ENCODE measurements at regions not wholly inside any gene's neighbourhood (a gene's known extent, or its start where the extent isn't known, plus 50 kb on each side); places are given as distances from the start of the nearest gene placed in this dataset.

- DNase-seq = no peak
Measured at GRCh38 chr1:34618381-34618780, 136.5 kb upstream of the GJB5 start.

GRCh38 chr1:34619256-34619655, 135.6 kb upstream of the GJB5 start:
- no peak for DNase-seq

- no peak for DNase-seq
Measured at GRCh38 chr1:34621916-34622315, 132.9 kb upstream of the GJB5 start.

DNA sequence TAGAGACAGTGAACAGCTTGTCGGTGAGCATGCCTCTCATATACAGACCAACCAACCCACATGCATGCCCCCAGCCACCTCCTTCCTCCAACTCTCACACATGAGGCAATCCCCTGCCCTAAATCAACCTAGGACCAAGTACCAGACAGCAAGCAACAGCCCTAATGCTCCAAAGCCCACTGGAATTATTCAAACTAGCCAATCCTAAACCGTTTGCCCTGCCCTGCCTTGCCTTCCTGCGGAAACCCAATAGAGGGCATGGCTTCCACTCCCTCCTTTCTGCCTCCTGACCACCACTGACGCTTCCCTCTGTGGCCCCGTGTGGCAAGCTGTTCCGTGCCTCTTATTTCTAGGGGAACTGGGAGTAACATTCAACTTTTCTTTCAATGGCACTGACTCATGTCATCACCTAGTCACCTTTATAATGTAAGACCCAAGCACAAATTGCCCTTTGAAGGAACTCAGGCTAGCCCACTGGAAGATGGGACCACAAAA, 129.3 kb upstream of the GJB5 start:
- no peak for DNase-seq

DNA sequence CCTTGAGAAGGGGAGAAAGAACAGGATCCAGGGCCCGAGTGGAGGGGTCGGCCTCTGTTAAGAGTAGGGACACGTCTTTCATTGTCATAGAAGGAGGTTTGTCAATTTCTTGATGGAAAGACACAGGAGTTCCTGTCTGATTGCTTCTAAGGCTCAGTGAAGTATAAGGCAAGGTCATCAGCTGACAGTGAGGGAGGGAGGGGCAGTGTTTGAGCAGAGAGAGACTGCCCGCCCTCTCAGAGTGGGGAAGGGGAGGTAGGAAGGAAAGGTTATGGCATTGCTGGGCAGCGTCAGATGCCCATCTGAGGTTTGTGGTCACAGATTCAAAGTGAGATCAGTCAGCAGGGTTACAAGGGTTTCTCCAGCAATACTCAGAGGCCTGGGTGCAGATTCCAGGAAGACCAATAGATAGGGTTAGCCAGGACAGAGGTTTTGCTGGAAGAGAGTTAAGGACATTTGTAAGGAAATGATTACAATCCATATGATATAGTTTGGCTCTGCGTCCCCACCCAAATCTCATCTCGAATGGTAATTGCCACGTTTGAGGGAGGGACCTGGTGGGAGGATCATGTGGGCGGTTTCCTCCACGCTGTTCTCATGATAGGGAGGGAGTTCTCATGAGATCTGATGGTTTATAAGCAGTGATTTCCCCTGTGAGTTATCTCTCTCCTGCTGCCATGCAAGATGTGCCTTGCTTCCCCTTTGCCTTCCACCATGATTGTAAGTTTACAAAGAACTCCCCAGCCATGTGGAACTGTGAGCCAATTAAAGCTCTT, 127.2 kb upstream of the GJB5 start:
- no peak for DNase-seq

DNA sequence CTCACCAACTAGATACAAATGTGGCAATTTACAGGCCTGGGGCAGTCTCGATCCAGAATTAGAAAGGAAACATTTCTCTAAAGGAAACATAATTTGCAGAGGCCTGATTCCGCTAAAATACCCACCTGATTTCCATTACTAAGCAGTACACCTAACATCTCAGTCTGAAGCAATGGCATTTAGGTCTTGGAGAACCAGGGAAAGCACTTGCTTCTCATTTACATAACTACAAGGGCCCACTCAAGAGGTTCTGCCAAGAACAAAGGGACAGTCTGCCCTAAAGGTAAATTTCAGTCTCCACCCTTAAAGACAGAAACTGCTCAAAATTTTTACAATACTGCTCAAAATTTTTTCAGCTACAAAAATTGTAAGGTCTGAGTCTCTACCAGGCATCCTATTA, 123.7 kb upstream of the GJB5 start:
- no peak for DNase-seq

DNA sequence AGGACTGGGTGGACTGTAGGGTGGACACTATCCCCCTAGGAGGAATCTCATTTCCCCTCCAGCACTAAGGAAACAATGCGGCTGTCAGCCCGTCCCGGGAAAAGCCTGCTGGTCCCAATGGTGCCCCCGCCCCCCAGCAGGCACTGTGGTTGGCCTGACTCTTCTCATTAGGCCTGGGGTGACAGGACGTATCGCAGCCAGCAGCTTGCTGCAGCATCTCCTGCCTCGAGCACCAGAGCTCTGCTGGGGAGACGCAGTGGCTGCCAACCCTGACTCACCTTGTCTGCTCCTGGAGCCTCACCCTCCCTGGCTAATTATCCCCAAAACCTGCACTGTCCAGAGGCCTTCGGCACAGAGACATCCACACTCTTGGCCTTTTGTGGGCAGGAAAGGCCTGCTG, 115.1 kb upstream of the GJB5 start:
- DNase-seq = no peak

DNA sequence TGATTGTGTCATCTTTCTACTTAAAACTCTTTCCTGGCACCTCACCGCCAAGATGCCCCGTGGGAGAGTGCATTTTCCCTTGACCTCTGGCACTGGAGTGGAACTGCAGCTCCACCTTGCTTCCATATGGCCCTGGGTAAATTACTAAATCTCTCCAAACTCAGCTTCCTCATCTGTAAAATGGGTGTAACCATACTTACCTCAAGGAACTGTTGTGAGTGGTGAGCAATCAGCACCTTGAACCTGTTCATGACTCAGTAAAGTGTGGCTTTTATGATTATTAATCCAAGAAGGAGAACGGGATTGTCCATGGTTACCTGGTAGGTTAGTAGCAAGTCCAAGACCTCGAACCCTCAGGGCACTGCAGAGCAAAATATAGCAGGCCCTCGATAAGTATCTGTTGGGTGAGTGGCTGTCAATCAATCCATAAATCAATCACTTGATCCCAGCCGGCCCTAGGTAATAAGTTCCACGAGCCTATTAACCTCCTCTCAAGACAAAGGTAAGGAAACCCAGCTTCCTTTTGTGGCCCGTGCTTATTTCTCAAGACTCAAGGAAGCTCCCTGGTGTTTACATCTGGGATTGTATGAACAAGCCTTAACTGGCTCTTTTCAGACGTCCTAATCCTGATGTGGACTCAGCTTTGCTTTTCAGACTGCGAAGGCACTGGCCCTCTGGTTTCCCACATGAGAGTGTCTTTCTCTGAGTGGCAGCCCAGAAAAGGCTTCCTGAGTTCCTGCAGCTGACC, 114.0 kb upstream of the GJB5 start:
- DNase-seq = no peak

GRCh38 chr1:34642679-34643078, 112.2 kb upstream of the GJB5 start:
- DNase-seq = no peak

DNA sequence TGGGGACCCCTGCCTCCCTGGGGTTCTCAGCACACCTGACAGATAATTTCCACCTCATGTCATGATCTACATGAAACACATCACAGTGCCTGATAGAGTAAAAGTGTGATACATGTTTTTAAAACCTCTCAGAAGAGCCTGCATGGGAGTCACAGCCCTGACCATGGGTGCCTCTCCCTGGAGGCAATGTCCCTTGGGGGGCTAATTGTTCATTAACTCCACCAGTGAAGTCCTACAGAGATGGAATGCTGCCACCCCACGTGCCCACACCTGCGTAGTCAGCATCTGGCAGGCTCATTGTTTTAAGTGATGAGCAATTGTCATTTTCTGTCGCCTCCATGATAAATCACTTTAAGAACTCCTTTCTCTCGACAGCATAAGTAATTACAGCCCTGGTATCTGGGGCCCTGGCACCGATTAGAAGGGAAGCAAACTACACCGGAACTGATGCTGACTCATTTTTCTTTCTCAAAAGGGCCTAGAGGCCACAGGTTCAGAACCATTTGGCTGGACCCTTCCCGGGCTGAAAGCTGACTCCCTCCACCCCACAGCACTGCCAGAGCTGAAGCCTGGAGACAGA, 109.6 kb upstream of the GJB5 start:
- DNase-seq = no peak

GRCh38 chr1:34645919-34646318, 108.9 kb upstream of the GJB5 start:
- no peak for DNase-seq

DNA sequence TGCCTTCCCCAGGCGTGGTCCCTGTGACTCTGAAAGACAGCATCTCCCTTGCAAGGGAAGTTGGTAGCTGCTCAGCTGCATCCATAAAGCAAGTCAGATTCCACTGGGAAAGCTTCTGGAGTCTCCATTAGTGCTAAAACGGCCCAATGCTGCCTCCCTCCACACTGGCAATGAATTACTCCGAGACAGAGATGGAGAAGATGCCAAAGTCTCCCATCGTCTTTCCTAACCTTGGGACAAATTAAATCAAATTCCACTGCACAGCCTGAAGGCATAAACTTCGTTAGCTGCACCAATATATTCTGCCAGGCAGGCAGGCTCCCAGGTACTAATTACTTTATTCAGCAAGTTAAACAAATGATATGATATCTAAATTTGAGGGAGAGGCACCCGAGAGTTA, 106.3 kb upstream of the GJB5 start:
- no peak for DNase-seq

DNA sequence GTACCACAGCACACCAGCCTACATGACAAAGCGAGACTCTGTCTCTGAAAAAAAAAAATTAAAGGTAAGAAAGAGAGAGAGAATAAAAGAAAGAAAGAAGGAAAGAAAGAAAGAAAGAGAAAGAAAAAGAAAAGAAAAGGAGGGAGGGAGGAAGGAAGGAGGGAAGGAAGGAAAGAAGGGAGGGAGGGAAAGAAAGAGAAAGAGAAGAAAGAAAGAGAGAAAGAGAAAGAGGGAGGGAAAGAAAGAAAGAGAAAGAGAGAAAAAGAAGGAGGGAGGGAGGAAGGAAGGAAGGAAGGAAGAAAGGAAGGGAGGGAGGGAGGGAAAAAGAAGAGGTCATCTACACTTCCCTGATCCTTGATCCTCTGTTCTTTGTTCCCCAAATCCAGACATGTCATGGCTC, 104.8 kb upstream of the GJB5 start:
- DNase-seq = no peak

GRCh38 chr1:34650800-34651199, 104.0 kb upstream of the GJB5 start:
- no peak for DNase-seq

GRCh38 chr1:34653110-34653509, 101.7 kb upstream of the GJB5 start:
- no peak for DNase-seq

DNA sequence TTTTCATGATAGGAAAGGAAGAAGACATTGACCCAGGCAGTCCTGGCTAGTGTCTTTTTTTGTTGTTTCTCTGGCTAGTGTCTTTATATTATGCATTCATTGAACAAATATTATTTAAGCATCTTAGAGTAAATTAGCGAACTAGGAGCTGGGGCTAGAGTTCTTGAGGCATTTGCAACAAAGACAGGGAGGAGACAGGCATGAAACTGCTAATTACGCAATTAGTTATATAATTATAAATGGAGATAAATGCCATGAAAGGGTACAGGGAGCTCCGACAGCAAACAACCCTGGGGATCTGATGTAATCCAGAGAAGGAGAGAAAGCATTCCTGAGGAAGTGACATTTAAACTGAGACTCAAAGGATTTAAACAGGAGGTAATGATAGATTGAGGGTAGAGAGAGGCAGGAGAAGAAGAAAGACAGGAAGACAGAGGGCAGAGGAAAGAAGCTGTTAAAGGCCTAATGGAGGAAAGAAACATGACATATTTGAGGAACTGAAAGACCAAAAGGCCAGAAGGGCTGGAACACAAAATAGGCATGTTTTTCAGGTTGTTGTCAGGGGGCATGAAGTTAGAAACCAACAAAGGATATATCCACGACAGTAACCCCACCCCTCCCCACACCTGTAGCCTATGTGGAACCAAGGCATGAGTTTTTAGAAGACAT, 99.5 kb upstream of the GJB5 start:
- DNase-seq = no peak

- DNase-seq = no peak
Measured at GRCh38 chr1:34655875-34656240, 99.0 kb upstream of the GJB5 start.

DNA sequence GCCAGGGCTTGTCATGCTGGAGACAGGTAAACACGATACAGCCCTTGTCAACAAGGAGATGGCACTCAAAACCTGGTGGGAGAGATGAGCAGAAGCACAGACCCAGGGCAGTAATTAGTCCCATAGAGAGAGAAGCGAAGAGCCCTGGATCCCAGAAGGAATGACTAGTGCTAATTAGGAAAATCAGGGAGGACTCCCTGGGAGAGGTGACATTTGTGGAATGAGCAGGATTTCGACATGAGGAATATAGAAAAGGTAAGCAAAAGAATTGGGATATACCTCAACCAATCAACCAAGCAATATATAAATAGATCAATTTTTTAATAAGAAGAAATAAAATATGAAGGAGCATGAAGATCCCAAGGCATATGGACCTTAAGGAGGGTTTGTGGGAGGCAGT, 98.5 kb upstream of the GJB5 start:
- DNase-seq = no peak

- DNase-seq = no peak
Measured at GRCh38 chr1:34656731-34657130, 98.1 kb upstream of the GJB5 start.

- no peak for DNase-seq
Measured at GRCh38 chr1:34657266-34657665, 97.6 kb upstream of the GJB5 start.

GRCh38 chr1:34657849-34658248, 97.0 kb upstream of the GJB5 start:
- DNase-seq = no peak

DNA sequence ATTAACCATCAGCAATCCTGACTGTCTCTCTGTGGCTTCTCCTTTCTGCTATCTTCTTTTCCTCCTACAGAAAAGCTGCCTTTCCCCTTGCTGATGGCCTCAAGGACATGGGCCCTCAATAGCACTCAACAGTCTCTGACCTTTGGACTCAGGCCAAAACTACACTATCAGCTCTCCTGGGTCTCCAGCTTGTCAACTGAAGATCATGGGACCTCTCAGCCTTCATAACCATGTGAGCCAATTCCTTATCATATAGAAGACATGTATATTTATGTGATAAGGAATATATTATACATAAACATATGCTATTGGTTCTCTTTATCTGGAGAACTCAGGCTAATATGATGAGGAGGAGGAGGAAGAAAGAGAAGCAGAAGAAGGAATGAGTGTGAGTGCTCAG, 91.8 kb upstream of the GJB5 start:
- no peak for DNase-seq

DNA sequence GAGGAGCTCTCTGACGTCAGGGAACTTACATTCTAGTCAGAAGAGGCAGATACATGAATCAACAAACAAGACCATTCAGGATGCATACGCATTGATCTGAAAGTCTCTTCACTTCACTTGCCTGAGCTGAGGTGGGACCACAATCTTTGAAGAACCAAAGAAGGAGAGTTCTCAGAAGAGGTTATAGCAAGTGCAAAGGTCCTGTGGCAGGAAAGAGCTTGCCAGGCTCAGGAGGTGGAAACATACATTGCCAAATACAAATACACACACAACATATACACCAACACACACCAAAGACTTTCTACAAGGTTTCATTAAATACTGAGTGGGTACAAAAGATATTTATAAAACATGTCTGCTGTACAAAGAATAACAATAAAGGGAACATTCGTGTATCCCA, 86.8 kb upstream of the GJB5 start:
- DNase-seq = no peak

GRCh38 chr1:34670982-34671381, 83.9 kb upstream of the GJB5 start:
- DNase-seq = no peak

Data from fibroblast of upper back skin (primary cell).